GM18861 (cell line): ENCODE measurements at regions not wholly inside any gene's neighbourhood (a gene's known extent, or its start where the extent isn't known, plus 50 kb on each side); places are given as distances from the start of the nearest gene placed in this dataset.

Experiments used
- ATAC-seq: cut with Tn5 transposase; IDR thresholded peaks from one replicate; pipeline ENCODE4 v1.9.1; 2021; ENCODE audit not compliant: unreplicated experiment

DNA sequence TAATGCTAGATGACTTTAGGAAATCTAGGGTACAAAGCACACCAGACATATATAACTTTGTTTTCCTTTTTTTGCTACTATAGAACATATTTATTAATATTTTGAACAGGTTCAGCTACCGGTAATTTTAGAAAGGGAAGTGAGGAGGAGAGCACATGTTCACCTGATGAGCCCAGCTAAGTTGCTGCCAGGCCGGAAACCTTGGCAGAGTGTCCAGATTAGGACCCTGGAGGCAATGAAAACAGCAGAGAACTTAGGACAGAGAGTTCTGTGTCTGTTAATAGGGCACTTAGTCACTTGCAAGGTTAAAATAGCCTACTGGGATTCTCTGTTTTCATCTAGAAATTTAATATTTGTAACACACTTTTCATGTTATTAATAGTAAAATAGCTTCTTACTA is 348.9 kb upstream of the CPEB2 start:
- ATAC-seq = no peak

DNA sequence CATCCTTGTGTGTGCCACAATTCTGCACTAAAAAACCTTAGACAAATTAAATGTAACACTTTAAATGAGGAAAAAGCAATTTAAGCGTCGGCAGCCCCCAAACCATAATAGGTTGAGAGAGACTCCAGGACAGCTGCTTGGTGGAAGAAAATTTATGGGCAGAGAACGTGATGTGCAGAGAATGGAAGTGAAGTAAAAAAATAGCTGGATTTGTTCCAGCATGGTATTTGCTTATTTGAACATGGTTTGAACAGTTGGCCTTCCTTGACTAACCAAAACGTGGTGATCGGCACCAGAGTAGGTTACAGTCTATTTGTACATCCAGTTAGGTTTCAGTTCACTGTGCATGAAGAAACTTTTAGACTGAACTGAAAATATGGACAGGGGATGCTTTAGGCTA is 343.0 kb upstream of the CPEB2 start:
- ATAC-seq = no peak

DNA sequence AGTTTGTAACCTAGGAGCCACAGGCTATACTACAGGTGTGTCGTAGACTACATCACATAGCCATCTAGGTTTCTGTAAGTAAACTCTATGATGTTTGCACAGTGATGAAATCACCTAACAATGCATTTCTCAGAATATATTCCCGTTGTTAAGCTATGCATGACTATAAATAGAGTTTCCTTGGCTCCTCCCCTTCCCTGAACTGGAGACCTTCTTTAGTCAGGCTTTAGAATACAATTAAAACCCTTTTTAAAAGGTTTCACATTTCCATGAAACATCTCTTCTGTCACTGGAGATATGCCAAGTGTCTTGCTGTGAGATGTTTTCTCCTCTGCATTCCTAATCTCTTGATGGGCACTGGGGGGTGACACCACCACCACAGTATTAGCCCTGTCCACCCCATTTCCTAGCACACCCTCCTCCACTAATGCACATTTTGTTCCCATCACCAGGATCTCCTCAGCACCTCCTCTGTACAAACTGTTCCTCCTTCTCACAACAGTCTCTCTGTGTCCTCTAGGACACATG is 334.6 kb upstream of the CPEB2 start:
- no peak for ATAC-seq

DNA sequence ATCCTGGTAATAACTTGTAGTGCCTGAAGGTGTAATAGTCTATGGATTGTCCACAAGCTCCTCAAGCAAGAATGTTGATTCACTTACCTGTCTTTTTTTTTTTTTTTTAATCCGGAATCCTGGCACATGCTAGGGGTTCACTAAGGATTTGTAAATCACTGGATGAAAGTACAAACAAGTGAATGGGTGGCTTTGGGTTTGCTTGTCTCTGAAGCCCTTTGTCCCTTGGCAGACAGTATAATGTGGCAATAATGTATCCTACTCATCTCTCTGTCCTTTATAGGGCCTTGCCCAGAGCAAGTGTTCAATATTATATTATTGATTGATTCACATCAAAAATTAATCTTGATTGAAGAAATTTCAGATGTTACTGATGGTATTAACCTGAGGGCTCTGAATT is 334.0 kb upstream of the CPEB2 start:
- no peak for ATAC-seq

DNA sequence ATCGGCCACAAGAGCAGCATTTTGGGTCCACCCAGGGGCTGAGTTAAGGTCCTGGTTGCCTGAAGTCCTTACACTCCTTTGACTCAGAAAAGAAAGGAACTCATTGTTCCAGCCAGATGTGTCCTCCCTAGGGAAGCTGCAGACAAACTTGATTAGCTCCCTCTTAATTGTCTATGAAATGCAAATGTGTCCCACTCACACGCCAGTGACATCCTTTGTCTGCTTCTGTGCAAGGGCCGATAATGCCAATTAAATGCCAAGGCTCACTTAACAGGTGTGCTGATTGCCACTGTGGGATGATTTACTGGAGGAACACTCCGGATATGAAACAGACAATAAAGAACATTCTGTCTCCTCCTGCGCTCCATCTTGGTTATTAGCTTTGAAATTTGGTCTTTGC is 332.9 kb upstream of the CPEB2 start:
- ATAC-seq = no peak

DNA sequence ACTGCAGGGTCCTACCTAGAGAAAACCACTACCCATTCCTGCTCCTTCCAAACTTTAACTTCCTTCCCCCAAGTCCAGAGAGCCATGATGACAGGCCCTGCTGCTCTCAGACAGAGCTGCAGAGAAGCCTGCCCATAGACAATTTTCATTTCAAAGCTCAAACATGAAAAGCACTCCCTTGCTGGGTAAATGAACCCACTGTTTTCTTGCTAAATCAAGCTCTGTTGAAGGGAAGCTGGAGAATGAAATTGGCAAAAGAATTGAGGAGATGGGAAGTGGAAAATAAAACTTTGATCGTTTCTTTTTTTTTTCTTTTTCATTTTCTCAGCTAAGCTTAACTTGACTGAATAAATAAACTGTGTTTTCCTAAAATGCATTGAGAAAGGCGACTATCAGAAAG is 331.1 kb upstream of the CPEB2 start:
- no peak for ATAC-seq

DNA sequence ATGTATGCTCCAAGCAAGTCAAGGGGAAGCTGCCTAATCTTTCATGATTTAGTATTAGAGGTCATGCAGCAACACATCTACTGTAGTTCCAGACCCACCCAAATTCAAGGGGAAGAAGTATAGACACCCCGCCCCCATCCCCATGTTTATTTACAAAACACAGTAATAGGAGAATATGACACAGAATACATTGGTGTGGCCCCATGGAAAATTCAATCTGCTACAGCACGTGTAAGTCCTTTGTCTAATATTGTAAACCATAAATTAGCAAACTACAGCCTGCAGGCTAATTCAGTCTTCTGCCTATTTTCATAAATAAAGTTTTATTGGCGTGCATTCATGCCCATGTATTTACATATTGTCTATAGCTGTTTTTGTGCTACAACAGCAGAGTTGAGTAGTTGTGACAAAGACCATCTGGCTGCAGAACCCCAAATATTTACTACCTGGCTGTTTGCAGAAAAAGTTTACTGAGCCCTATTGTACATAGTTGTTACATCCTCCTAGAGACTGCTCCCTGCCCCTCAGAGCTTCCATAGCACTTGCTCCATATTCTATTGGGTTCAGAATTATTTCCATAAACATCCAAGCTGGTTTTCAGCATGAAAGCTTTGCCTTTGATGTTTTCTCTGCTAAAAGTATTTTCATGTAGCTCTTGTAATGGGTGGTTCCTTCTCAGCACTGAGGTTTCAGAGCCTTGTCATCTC is 326.8 kb upstream of the CPEB2 start:
- no peak for ATAC-seq

DNA sequence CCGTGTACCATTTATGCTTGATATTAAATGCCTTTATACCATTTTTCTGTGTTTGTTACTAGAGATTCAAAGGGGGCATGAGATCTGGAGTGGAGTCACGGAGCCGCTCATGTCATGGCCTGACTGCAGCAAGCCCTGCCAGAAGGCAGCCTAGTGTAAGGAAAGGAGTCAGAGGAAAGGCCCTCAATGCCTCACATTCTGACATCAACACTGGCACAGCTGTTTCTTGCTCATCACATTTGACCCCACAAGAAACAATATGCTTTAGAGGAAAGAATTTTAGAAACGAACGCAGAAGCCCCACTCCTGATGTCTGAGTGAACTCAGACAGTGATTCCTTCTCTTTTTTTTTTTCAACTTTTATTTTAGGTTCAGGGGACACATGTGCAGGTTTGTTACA is 322.4 kb upstream of the CPEB2 start:
- no peak for ATAC-seq

DNA sequence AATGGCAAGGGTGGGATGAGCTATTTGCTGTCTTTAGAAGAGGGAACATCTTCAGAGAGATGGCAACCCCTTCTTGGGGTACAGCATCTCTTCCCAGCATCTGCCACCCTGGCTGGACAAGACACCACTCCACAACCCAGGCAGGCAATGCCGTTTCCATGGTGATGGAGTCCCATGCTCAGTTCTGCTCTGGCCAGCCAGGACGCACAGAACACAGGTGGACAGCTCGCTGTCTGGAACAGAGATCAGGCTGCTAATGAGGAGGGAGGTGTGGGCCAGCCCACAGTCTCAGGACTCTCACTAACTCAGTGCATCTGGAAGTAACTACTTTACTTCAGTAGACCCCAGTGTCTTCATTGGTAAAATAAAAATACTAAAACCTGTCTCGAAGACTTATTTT is 321.0 kb upstream of the CPEB2 start:
- no peak for ATAC-seq

DNA sequence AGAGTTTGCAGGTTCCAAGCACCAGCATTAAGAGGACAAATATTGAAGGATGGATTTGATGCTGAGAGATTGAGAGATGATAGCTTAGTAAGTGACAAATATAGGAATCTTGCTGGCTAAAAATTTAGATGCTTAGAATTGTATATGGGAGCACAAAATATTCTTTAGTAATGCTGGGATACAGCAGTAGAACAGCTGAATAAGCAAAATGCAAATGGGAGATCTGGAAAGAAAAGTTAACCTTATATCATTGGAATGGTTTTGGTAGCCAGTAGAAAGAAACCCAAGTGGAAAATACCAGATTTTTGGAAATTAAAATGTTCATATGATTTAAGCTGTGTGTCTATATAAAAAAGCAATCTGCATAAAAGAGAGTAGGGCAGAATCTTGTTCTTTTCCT is 308.6 kb upstream of the CPEB2 start:
- ATAC-seq = no peak

DNA sequence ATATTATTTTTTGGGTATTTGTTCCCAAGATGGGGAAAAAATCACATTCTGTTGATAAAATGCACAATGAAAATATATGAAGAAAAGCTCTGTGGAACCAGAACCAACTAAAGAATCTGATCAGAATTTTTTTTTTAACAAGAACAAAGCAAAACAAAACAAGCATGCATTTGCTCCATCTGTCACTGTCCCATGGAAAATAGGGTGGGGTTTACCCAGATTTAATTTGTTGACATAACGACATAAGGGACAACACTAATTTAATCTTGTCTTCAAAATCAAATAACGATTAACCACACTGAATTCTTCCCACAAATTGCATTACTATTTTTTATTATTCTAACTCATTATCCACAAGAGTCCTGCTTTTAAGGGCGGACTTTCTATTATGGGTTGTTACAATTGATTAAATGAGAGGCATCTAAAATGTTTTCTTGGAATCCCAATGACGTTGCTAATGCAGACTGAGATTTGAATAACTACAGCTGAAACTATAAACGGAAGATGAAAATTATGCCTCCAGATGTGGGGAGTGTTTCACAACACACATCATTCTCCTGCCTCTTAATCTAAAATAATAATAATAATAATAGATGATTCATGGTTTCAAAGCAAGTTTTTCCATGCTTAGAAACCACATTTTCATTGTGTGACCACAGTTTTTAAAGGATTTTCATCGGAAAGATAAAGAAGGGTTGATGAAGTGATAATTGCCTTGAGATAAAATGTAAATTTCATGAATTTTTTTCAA is 307.0 kb upstream of the CPEB2 start:
- ATAC-seq = no peak

DNA sequence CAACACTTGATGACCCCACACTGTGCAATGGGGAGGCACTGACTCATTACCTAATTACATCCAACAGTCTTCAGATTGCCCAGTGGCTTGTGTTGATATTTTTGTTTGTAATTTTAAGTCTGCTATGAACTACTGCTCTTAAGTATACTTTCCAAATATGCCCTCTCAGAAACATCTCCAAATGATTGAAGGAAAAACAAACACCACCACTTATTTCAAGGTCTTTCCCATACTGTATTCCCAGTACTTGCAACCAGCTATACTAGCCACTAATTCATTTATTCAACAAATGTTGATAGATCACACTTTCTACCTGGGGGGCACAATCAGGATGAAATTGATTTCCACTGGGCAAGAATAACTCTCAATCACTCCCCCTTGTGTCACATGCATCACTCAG is 302.2 kb upstream of the CPEB2 start:
- no peak for ATAC-seq

DNA sequence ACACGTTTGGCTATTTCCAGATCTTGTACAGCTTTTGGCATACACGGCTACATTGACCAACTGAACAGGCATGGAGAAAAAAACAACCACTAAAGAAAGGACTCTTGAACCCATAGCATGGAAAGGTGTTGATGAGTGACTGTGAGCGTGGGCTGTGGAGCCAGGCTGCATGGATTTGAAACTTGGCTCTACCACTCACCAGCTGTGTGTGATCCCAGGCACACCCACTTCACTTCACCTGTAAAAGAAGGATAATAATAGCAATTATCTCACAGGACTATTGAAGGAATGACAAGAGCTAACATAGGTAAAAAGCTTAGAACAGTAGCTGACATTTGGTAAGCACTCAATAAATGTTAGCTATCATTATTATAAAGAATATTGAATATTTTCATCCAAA is 301.7 kb upstream of the CPEB2 start:
- no peak for ATAC-seq

DNA sequence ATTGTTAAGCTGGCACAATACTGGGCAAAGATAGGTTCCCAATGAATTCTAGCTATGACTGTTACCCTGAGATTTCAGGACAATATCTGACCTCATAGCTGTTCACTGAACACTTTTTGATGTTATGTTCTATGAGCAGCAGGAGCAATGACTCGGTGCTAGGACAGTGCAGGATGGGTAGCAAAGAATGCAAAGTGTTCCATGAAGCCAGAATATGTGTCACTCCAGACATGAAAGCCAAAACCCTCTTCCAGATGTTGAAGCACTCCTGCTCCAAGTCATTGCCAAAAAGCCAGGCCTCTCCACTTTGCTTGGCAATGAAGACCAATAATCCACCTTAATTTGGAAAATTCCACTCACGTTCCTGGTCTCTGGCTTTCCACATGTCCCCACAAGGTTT is 300.9 kb upstream of the CPEB2 start:
- no peak for ATAC-seq

DNA sequence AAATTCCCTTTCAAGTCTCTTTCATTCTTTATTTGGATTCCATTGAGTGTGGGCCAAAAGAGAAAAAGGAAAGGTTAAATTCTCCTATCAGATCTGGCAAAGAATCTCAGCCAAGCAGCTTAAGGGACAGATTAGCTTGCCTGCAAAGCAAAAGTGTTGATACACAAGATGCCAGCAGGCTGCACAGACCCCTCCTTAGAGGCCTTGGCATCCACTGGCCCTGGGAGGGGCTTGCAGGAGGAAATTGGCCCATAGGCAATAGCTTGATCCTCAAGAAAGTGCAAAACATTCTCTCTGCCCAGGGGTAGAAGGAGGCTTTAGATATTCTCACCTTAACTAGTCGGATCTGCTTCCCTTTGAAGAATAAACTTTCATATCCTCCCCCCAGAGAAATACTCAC is 300.4 kb upstream of the CPEB2 start:
- no peak for ATAC-seq

DNA sequence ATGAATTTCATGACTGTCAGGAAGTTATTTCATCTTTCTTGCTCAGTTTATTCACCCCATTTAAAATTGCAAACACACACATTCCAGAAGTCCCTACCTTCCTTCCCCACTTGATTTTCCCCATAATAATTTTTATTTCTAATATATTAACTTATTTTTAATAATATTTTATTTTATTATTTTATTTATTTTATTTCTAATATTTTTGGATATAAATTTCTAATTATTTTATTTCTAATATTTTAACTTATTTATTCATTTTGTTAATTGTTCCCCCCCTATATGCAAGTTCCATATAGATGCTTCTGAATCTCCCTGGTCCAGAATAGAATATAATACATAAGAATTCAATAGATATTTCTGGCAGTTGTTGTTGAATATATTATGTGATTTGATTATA is 293.7 kb upstream of the CPEB2 start:
- no peak for ATAC-seq

DNA sequence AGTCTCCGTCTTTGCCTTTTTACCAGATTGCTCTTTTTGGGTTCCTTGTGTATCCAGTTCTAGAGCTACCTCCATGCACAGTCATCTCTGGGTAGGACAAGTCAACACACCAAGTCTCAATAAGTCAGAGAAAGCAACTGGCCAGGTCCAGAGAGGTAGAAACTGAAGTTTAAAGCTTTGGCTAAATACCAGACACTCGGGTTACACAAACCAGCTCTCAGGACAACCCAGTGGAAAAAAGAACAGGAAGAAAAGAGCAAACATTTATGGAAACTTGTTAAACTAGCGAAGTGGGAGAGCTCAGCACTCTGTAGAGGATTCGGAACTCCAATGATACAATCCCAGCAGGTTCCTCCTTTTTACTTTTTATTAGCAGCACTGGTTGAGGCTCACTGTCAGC is 291.0 kb upstream of the CPEB2 start:
- ATAC-seq = no peak

DNA sequence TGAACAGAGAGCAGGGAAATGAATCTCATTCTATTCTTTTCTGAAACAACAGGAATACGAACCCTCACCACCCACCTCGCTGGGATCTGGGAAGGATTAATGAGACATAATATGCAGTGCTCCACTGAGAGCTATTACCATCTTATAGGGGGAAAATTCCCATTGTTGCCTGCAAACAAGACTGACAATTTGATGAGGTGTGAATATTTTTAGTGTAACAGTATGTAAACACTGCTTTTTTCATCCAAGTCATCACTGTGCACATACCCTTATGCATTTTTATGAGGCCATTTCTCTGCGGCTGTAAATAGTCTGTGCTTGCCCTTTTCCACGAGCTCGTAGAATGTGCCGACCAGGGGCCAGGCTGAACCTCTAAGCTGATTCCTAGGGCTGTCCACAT is 285.6 kb upstream of the CPEB2 start:
- no peak for ATAC-seq

DNA sequence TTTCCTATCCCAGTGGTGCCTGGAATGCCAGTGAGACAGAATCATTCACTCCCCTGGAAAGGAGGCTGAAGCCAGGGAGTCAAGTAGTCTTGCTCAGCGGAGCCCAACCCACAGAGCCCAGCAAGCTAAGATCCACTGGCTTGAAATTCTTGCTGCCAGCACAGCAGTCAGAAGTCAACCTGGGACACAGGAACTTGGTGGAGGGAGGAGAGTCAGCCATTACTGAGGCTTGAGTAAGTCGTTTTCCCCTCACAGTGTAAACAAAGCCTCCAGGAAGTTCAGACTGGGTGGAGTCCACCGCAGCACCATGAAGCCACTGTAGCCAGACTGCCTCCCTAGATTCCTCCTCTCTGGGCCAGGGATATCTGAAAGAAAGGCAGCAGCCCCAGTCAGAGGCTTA is 283.2 kb upstream of the CPEB2 start:
- ATAC-seq = no peak

DNA sequence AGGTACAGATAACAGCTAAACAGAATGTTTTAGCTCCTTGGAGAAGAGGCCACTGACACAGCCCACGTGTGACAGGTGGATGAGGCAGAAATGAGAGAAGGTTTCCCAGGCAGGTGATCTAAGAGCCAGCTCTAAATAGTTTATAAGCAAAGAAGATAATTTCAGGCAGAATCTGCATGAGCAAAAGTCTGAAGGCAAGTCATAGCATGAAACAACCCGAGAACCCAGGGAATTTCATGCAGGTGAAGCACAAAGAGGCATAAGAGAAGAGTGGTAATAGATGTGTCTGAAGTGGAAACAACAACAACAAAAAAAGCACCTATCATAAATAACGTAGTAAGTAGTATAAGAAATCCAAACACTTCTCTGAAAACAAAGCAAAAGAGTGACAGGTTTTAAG is 275.8 kb upstream of the CPEB2 start:
- no peak for ATAC-seq

DNA sequence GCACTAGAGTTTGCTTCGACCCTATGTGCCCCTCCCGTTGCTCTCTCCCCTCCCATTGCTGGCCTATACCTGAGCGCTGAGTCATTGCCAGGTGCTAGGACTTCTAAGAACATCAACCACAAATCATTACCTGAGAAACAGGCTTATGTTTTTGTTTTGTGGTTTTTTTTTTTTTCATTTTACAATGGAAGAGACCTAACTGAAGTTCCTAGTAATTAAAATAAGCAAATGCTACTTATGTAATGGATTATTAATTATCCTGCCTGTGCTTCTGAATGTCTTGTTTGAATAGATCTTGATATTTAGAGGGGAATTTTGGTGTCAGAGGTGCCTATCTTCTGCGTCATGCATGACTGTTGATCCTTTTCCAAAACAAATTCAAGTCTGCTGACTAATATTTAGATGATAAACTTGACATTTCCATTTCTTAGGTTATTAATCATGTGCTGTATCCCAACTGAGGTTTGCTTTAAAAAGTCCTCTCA is 275.4 kb upstream of the CPEB2 start:
- no peak for ATAC-seq

DNA sequence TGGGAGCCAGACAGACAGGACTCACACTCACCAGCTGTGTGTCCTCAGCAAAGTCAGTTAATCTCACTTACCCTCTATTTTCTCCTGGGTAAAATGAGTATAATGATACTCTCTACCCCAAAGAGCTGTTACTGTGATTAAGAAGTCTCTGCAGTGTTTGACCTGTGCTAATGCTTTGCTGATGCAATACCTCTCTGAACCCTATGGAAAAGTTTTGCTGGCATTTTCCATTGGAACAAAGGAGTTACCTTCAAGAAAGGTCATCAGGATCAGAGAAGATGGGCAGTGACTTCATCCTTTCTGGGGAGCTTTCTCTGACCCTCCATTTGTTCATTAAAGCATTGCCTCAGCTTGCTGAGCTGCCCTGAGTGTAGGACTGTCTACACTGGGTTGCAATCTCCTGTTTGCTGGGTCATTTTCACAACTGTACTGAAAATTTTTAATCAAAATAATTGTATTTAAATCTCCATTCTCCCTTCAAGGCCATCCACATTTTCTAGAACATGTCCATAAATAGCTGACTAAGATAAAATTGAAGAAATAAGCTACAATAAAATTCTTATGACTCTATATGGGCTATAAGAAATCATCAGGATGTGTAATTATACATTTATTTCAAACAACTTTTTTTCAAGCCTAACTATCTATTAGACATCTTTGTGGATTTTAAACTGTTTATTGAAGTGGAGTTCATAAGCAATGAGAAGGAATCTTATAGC is 272.8 kb upstream of the CPEB2 start:
- no peak for ATAC-seq
